DOHH2 (cell line): ENCODE measurements at regions not wholly inside any gene's neighbourhood (a gene's known extent, or its start where the extent isn't known, plus 50 kb on each side); places are given as distances from the start of the nearest gene placed in this dataset.

ENCODE experiments used
- H3F3A ChIP-seq: fragments of 200-600 bp; sonication (generic), shearing (Covaris generic); 2 replicates; pipeline ENCODE4 v1.6.0; 2016; ENCODE audit warnings: antibody characterized with exemption, mild to moderate bottlenecking; ENCODE audit not compliant: control insufficient read depth, insufficient read depth
- H3K27ac ChIP-seq: fragments of 200-600 bp; sonication (generic); 2 replicates; pipeline ENCODE4 v1.5.1; 2014; ENCODE audit warnings: low read depth, mild to moderate bottlenecking, low read length, moderate library complexity
- H3K27me3 ChIP-seq: fragments of 200-600 bp; sonication (generic); 2 replicates; pipeline ENCODE4 v1.6.1; 2014; ENCODE audit warnings: mild to moderate bottlenecking, low read length, mixed read lengths; ENCODE audit not compliant: control insufficient read depth
- H3K36me3 ChIP-seq: fragments of 200-600 bp; sonication (generic); 2 replicates; pipeline ENCODE4 v1.6.1; 2014; ENCODE audit warnings: mild to moderate bottlenecking, low read length, moderate library complexity, mixed read lengths; ENCODE audit not compliant: control insufficient read depth
- H3K4me1 ChIP-seq: fragments of 200-600 bp; sonication (generic); 2 replicates; pipeline ENCODE4 v1.6.1; 2014; ENCODE audit warnings: mild to moderate bottlenecking, low read length, mixed read lengths; ENCODE audit not compliant: control insufficient read depth
- H3K4me2 ChIP-seq: fragments of 200-600 bp; sonication (generic); 2 replicates; pipeline ENCODE4 v1.6.0; 2014; ENCODE audit warnings: mild to moderate bottlenecking, low read length, moderate library complexity
- H3K4me3 ChIP-seq: fragments of 200-600 bp; sonication (generic); 2 replicates; pipeline ENCODE4 v1.5.1; 2014; ENCODE audit warnings: mild to moderate bottlenecking, low read length, mixed read lengths
- H3K79me2 ChIP-seq: fragments of 200-600 bp; sonication (generic); 2 replicates; pipeline ENCODE4 v1.6.1; 2014; ENCODE audit warnings: mild to moderate bottlenecking, low read length, mixed read lengths; ENCODE audit not compliant: control insufficient read depth
- H3K9me2 ChIP-seq: fragments of 200-600 bp; sonication (generic); replicated peaks from 2 replicates; pipeline ENCODE4 v1.6.1; 2014; ENCODE audit warnings: mild to moderate bottlenecking, low read length, mixed read lengths; ENCODE audit not compliant: control insufficient read depth
- H3K9me3 ChIP-seq: fragments of 200-600 bp; sonication (generic); 2 replicates; pipeline ENCODE4 v1.6.1; 2014; ENCODE audit warnings: antibody characterized with exemption, low read length, mixed read lengths; ENCODE audit not compliant: control insufficient read depth, insufficient read depth
- H4K20me1 ChIP-seq: fragments of 200-600 bp; sonication (generic); 2 replicates; pipeline ENCODE4 v1.6.0; 2014; ENCODE audit warnings: low read depth, mild to moderate bottlenecking, antibody characterized with exemption, low read length, moderate library complexity; ENCODE audit not compliant: control insufficient read depth, insufficient read depth
- CTCF ChIP-seq: fragments of 200-600 bp; sonication (generic); IDR thresholded peaks from one replicate; pipeline ENCODE4 v1.5.1; 2014; ENCODE audit warnings: antibody characterized with exemption, mild to moderate bottlenecking, low read depth, low read length; ENCODE audit not compliant: poor library complexity, severe bottlenecking
- EZH2phosphoT487 ChIP-seq: fragments of 200-600 bp; sonication (generic); IDR thresholded peaks from 2 replicates; pipeline ENCODE4 v1.6.1; 2017; ENCODE audit warnings: borderline replicate concordance, mild to moderate bottlenecking, antibody characterized with exemption, low read length, moderate library complexity, mixed read lengths

GRCh38 chr4:24434241-24434640 is 150.1 kb downstream of the DHX15 start:
- Histone ChIP-seq H3K4me2 (no peak overlapping the region), H3K9me2 (no peaks in the 10 kb centered on the region), H3K4me3 (no peak overlapping the region), H3K79me2 (no peaks in the 10 kb centered on the region), H3K27me3 (no peaks in the 10 kb centered on the region; the same call in 1 of the 2 replicates), H3F3A (no peaks in the 10 kb centered on the region), H3K9me3 (no peaks in the 10 kb centered on the region; the same call in 1 of the 2 replicates), H3K27ac (no peak overlapping the region), H3K36me3 (no peaks in the 10 kb centered on the region), H4K20me1 (no peaks in the 10 kb centered on the region), H3K4me1 (no peaks in the 10 kb centered on the region)
- TF ChIP-seq EZH2phosphoT487 = no peak
- TF ChIP-seq CTCF = no peak

- Histone ChIP-seq H3K4me3 (no peak overlapping the region), H3K27me3 (no peaks in the 10 kb centered on the region; the same call in 1 of the 2 replicates), H3F3A (no peaks in the 10 kb centered on the region)
Measured at GRCh38 chr4:24433515-24434214, 150.7 kb downstream of the DHX15 start.

GRCh38 chr4:24428850-24429249 is 155.5 kb downstream of the DHX15 start:
- Histone ChIP-seq H3K27me3 (no peaks in the 10 kb centered on the region; the same call in 1 of the 2 replicates), H3K79me2 (no peaks in the 10 kb centered on the region), H3K4me2 (no peak overlapping the region), H3K9me3 (no peaks in the 10 kb centered on the region), H3K27ac (no peak overlapping the region), H3K9me2 (no peaks in the 10 kb centered on the region), H4K20me1 (no peaks in the 10 kb centered on the region), H3K36me3 (no peaks in the 10 kb centered on the region), H3F3A (no peaks in the 10 kb centered on the region), H3K4me3 (no peak overlapping the region), H3K4me1 (no peaks in the 10 kb centered on the region)
- no peak for TF ChIP-seq CTCF
- no peak for TF ChIP-seq EZH2phosphoT487

More at GRCh38 chr4:24433515-24434214, 150.7 kb downstream of the DHX15 start:
- H3K9me2 ChIP-seq = no peaks in the 10 kb centered on the region
- no peaks in the 10 kb centered on the region; the same call in 1 of the 2 replicates for H3K9me3 ChIP-seq
- H3K36me3 ChIP-seq = no peaks in the 10 kb centered on the region
- TF ChIP-seq CTCF (no peak), EZH2phosphoT487 (no peak)
- H4K20me1 ChIP-seq = no peaks in the 10 kb centered on the region
- no peak overlapping the region for H3K4me2 ChIP-seq
- no peaks in the 10 kb centered on the region for H3K79me2 ChIP-seq
- H3K27ac ChIP-seq = no peak overlapping the region
- no peaks in the 10 kb centered on the region for H3K4me1 ChIP-seq
